GM12872 (cell line): ENCODE measurements at regions not wholly inside any gene's neighbourhood (a gene's known extent, or its start where the extent isn't known, plus 50 kb on each side); places are given as distances from the start of the nearest gene placed in this dataset.

Experiments
- TF ChIP-seq, protein P1 (sequence below): IDR thresholded peaks from 3 replicates; pipeline ENCODE4 v1.5.1; 2011; ENCODE audit warnings: low read depth, mild to moderate bottlenecking, low read length, moderate library complexity; ENCODE audit not compliant: insufficient read depth

DNA sequence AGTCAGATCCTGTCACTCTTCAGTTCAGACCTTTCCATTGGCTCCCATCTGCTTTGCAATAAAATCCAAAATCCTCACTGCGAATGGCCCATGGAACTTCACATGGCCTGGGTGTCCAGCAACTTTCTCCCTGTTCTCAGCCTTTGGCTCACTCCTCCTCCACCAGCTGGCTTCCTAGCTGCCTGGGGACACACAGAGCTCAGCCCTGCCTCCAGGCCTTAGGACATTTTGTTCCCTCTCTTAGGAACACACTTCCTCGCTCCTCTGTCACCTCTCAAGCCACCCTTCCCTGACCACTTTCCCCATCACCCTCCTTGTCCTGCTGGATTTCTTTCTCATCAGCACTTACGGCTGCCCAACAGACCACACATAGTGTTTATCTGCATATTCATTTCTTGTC lies 419.6 kb downstream of the MED13L start:
- TF ChIP-seq, protein P1, sequence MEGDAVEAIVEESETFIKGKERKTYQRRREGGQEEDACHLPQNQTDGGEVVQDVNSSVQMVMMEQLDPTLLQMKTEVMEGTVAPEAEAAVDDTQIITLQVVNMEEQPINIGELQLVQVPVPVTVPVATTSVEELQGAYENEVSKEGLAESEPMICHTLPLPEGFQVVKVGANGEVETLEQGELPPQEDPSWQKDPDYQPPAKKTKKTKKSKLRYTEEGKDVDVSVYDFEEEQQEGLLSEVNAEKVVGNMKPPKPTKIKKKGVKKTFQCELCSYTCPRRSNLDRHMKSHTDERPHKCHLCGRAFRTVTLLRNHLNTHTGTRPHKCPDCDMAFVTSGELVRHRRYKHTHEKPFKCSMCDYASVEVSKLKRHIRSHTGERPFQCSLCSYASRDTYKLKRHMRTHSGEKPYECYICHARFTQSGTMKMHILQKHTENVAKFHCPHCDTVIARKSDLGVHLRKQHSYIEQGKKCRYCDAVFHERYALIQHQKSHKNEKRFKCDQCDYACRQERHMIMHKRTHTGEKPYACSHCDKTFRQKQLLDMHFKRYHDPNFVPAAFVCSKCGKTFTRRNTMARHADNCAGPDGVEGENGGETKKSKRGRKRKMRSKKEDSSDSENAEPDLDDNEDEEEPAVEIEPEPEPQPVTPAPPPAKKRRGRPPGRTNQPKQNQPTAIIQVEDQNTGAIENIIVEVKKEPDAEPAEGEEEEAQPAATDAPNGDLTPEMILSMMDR: no peak

DNA sequence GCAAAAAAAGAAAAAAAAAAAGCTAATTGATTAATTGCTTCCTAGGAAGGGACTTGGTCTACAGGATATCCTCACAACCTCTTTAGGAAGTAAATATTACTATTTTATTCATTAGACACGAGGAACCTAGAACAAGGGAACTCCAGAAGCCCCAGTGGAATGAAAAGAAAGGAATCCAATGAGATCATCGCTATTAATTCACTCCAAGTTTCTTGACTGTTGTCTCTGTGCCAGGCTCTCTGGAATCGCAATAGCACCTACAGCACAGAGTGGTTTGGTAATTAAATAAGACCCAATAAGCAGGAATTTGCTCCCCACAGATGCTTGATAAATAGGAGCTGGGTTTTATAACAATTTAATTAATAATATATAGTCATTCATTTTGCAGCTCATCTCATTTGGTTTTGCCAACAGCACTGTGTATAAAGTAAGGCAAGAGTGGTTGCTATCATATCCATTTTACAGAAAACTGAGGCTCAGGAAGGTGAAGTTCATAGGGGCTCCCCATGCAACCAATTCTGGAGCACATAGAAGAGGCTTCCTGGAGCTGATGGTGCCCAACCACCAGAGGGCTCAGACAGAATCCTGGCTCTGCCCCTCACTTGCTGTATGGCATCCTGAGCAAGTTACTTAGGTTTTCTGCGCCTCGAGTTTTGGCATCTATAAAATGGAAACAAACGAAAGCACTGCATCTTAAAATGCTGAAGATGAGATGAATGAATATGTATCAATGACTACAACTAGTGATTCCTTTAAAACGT lies 420.2 kb downstream of the MED13L start:
- TF ChIP-seq, protein P1: no peak

DNA sequence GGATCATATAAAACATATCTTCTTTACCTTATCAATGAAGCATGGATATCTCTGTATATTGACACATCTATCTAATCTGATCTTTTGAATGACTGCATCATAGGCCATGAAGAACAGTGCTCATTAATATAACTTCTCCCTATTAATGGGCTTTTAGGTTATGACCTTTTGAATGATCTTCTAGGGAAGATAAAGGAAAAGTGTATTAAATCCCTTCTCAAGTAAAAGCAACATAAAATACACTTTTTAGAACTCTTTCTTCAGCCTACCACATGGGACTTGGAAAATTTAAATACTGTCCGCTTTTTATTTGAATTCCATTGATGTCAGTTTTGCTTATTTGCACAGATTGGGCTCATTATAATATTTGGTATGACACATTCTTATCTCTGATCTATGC lies 425.4 kb downstream of the MED13L start:
- TF ChIP-seq, protein P1: no peak

DNA sequence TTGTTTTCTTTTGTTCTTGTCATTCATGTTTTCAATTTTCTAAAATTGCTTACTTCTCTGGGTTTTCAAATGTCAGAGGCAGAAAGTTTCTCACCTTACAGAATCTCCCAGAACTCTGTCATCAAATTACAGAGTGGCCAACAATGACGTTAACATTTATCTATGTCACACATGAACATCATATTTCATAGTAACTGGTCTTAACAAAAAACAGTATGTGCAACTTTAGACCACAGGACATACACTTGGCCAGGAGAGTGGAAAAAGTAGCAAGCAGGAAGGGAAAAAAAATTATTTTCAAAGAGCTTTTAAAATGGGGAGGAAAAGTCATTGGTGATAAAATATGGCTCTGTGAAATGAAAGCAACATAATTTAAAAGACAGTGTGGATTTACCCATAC lies 426.5 kb downstream of the MED13L start:
- TF ChIP-seq, protein P1: no peak

DNA sequence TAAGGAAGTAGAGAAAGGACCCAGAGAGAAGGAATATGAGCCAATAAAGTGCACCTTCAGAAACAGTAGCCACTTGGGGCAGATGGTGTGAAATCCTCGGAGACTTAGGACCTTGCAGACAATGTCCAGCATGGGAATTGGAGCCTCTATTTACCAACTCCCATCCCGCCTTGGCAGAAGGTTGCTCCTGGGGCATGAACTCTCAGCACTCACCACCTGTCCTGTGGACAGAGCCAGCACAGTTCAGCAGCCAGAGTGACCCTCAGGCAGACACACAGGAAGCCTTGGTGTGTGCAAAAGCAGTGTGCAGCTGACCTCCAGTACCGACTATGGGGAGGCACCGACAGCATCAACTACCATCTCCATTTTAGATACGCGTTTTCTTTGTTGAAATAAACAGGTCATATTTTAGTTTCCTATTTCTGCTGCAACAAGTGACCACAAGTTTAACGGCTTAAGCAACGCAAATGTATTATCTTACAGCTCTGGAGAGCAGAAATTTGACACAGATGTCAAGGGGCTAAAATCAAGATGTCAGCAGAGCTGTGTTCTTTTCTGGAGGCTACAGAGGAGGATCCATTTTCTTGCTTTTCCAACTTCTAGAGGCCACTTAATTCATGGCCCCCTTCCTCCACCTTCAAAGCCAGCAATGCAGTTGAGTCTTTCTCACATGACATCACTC lies 428.1 kb downstream of the MED13L start:
- TF ChIP-seq, protein P1: no peak

DNA sequence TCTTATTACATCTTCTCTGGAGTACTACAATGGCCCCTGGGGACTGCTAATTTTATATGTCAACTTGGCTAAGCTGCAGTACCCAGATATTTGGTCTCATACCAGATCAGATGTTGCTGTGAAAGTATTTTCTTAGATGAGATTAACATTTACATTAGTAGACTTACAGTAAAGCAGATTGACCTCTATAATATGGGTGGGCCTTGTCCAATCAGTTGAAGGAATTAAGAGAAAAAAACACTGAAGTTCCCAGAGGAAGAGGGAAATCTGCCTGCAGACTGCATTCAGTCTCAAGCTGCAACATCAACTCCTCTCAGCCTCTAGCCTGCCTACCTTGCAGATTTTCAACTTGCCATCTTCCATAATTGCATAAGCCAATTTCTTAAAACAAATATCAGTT lies 430.1 kb downstream of the MED13L start:
- TF ChIP-seq, protein P1: no peak

DNA sequence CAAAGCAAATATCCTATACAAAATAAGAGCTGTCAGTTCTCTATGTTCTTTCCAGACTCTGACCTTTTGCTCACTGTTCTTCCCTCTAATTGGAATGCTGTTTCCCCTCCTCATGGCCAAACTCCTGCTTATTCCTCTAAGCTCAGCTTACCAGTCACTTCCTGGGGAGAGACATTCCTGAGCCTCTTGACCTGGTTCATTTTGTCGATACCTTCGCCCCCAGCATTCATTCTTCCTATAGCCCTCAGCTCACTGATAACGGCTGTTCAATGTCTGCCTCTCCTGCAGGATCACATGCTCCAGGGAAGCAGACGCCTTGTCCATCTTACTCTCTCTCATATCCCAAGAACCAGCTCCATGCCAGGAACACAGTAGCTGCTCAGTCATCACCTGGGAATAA lies 431.0 kb downstream of the MED13L start:
- TF ChIP-seq, protein P1: no peak
